Hepatocyte (in vitro differentiated cells): ENCODE measurements at regions not wholly inside any gene's neighbourhood (a gene's known extent, or its start where the extent isn't known, plus 50 kb on each side); places are given as distances from the start of the nearest gene placed in this dataset.

ENCODE experiments used
- CTCF ChIP-seq: fragments of 200-600 bp; sonication (generic); IDR thresholded peaks from 2 replicates; pipeline ENCODE4 v1.5.1; 2016; ENCODE audit warnings: antibody characterized with exemption, mild to moderate bottlenecking; ENCODE audit not compliant: poor library complexity
- EZH2 ChIP-seq: fragments of 200-600 bp; sonication (generic); IDR thresholded peaks from 2 replicates; pipeline ENCODE4 v1.6.1; 2016; ENCODE audit warnings: antibody characterized with exemption, mild to moderate bottlenecking, borderline replicate concordance

- no peak for TF ChIP-seq EZH2
- TF ChIP-seq CTCF: no peak
These were observed 273.6 kb downstream of the SUDS3 start for GRCh38 chr12:118649765-118650585.
